GM12875 (cell line): ENCODE measurements at regions not wholly inside any gene's neighbourhood (a gene's known extent, or its start where the extent isn't known, plus 50 kb on each side); places are given as distances from the start of the nearest gene placed in this dataset.

Source experiments
- H3K4me3 ChIP-seq: one replicate; pipeline ENCODE4 v1.5.1; 2011; ENCODE audit warnings: low read depth, low read length, control low read depth
- TF ChIP-seq, protein P1 (sequence below): IDR thresholded peaks from 2 replicates; pipeline ENCODE4 v1.5.1; 2011; ENCODE audit warnings: low read depth, mild to moderate bottlenecking, control low read depth, inconsistent platforms, low read length, moderate library complexity, borderline replicate concordance; ENCODE audit not compliant: insufficient read depth

DNA sequence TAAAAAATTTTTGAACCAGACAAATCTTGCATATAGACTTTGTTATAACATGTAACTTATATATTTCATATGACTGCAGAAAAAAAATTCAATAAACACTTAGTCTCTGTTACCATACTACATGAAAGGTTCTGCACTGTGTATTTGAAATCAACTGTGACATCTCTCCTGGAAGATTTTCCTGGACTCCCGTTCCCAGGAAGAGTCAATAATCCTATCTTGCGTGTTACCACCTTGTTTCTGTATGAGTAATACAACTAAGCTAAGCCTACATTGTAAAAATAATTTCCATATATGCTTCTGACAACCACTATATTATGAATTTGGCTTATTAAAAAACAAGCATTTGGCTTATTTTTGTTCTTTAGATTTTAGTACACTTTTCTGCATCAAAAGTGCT is 665.6 kb upstream of the SOX9 start:
- TF ChIP-seq, protein P1, sequence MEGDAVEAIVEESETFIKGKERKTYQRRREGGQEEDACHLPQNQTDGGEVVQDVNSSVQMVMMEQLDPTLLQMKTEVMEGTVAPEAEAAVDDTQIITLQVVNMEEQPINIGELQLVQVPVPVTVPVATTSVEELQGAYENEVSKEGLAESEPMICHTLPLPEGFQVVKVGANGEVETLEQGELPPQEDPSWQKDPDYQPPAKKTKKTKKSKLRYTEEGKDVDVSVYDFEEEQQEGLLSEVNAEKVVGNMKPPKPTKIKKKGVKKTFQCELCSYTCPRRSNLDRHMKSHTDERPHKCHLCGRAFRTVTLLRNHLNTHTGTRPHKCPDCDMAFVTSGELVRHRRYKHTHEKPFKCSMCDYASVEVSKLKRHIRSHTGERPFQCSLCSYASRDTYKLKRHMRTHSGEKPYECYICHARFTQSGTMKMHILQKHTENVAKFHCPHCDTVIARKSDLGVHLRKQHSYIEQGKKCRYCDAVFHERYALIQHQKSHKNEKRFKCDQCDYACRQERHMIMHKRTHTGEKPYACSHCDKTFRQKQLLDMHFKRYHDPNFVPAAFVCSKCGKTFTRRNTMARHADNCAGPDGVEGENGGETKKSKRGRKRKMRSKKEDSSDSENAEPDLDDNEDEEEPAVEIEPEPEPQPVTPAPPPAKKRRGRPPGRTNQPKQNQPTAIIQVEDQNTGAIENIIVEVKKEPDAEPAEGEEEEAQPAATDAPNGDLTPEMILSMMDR: no peak
- H3K4me3 ChIP-seq: no peak overlapping the region

DNA sequence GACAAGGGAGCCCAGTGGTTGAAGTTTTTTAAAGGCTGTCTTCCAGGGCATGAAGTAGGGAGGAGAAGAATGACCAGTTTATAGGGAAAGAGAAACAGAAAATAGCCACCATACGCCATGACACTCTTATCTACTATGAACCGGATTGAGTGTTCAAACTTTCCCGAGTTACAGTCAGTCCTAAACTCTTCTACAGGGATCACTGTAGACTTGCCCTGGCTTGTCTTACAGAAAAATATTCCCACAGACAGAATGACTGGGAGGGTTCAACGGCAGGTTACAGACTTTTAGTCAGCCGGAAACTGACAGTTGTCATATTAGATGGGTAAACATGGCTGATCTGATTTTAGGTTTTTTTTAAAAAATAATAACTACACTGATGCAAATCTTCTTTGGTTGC is 662.5 kb upstream of the SOX9 start:
- no peak overlapping the region for H3K4me3 ChIP-seq
- TF ChIP-seq, protein P1: no peak

- TF ChIP-seq, protein P1: no peak
- no peak overlapping the region for H3K4me3 ChIP-seq
Measured at GRCh38 chr17:71460943-71461342, 659.9 kb upstream of the SOX9 start.

DNA sequence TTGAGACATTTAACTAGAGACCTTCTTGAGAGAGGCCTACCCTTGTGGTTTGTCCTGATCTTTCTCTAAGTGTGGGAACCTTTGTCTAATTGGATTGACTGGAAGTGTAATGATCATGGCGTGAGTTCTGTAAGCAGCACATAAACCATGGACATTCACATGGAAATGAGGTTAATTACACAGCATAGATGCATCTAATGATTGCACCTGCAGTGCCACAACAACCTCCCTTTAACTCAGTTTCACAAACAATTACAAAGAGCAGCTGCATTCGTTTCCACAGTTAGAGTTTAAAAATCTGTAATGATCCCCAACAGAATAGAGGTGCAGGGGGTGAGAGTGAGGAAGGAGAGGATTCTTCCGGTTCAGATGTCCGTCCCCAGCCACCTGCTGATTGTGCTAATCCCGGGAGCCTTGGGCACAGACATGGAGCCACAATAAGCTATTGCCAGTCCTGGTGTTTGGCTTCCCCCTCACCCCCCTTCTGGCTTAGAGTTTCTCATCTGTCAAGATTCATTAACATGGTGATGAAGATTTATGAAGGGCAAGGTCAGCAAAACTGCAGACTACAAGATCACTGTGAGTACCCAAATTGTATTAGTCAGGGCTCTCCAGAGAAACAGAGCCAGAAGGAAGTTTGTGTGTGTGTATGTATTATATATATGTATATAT is 659.2 kb upstream of the SOX9 start:
- H3K4me3 ChIP-seq: no peak overlapping the region
- TF ChIP-seq, protein P1: no peak

DNA sequence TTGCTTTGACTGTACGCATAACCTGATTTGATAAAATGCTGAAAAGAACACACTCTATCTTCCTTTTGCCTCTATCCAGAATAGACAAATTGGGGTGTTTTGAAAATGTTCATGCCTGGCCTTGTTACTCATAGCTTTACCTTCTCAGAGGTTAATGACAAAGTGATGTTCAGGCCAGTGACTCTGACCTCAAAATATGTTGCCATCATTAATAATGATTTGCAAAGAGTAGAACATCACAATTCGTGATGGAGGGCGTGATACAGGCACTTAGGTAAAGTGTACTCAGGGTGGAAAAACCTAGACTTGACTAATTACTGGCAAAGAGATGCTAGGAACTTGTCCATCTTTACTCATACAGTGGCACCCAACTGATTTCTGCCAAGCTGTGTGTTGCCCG is 656.6 kb upstream of the SOX9 start:
- TF ChIP-seq, protein P1: no peak
- H3K4me3 ChIP-seq: no peak overlapping the region

- TF ChIP-seq, protein P1: no peak
Measured at GRCh38 chr17:71464751-71465150, 656.1 kb upstream of the SOX9 start.

DNA sequence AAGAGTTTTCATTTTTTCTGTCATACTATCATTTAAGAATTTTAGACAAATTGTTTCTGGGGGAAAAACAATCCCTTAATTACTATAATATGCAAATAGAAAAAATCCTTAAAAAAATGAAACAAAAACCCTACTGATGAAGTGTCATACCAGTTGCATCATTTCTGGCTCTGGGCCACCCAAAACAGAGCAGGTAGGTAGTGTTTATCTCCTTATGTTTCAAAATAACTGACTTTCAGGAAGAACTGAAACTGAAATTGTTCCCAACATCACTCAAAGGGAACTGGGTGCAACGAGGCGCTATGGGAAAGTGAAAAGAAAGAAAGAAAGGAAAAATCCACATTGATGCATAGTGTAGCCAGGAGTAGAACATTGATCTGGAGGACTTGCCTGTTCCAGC is 653.1 kb upstream of the SOX9 start:
- TF ChIP-seq, protein P1: no peak
- no peak overlapping the region for H3K4me3 ChIP-seq

More at GRCh38 chr17:71464751-71465150, 656.1 kb upstream of the SOX9 start:
- no peak overlapping the region for H3K4me3 ChIP-seq
